ENCODE measurements at regions not wholly inside any gene's neighbourhood (a gene's known extent, or its start where the extent isn't known, plus 50 kb on each side); places are given as distances from the start of the nearest gene placed in this dataset.

GRCh38 chr11:34816698-34817213 is 99.4 kb downstream of the APIP start:
- intact Hi-C loops (cut with DNase I) = no loop called here
- H3K4me3 ChIP-seq = no peak overlapping the region
- WGBS, 3 donors = 75 to 83% (median 76%) methylated on average over 4 of the region's 4 CpGs
- ATAC-seq (no peak), DNase-seq (no peak)
- H3K27ac ChIP-seq = no peak overlapping the region
- TF ChIP-seq, protein P1, sequence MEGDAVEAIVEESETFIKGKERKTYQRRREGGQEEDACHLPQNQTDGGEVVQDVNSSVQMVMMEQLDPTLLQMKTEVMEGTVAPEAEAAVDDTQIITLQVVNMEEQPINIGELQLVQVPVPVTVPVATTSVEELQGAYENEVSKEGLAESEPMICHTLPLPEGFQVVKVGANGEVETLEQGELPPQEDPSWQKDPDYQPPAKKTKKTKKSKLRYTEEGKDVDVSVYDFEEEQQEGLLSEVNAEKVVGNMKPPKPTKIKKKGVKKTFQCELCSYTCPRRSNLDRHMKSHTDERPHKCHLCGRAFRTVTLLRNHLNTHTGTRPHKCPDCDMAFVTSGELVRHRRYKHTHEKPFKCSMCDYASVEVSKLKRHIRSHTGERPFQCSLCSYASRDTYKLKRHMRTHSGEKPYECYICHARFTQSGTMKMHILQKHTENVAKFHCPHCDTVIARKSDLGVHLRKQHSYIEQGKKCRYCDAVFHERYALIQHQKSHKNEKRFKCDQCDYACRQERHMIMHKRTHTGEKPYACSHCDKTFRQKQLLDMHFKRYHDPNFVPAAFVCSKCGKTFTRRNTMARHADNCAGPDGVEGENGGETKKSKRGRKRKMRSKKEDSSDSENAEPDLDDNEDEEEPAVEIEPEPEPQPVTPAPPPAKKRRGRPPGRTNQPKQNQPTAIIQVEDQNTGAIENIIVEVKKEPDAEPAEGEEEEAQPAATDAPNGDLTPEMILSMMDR (IDR thresholded peaks at IDR 0.05) = no peak
- H3K9me3 ChIP-seq = peaks cover 11% of the 10 kb centered on the region
- no peaks in the 10 kb centered on the region for H3K4me1 ChIP-seq
- H3K27me3 ChIP-seq (ENCODE audit: insufficient read depth in 3 of 3, low read length in 2 of 3) = no peaks in the 10 kb centered on the region
- no peaks in the 10 kb centered on the region for H3K36me3 ChIP-seq (ENCODE audit: insufficient read depth in 1 of 2, low read depth in 1 of 2)

- Histone ChIP-seq H3K36me3 (ENCODE audit: insufficient read depth in 1 of 2, low read depth in 1 of 2) (no peaks in the 10 kb centered on the region), H3K4me1 (no peaks in the 10 kb centered on the region), H3K27me3 (ENCODE audit: insufficient read depth in 3 of 3, low read length in 2 of 3) (no peaks in the 10 kb centered on the region), H3K27ac (no peak overlapping the region), H3K9me3 (peaks cover 11% of the 10 kb centered on the region), H3K4me3 (no peak overlapping the region)
- TF ChIP-seq, protein P1 (IDR thresholded peaks at IDR 0.05) = no peak
- ATAC-seq (no peak), DNase-seq (no peak)
- WGBS, 3 donors = 82 to 100% (median 85%) methylated on average over 1 of the region's 1 CpG
- intact Hi-C loops (cut with DNase I) = no loop called here
Measured at GRCh38 chr11:34812905-34813576, 103.1 kb downstream of the APIP start.

GRCh38 chr11:34811858-34812257 is 104.3 kb downstream of the APIP start:
- intact Hi-C loops (cut with DNase I) = no loop called here
- Histone ChIP-seq H3K9me3 (peaks cover 11% of the 10 kb centered on the region), H3K4me1 (no peaks in the 10 kb centered on the region), H3K27me3 (ENCODE audit: insufficient read depth in 3 of 3, low read length in 2 of 3) (no peaks in the 10 kb centered on the region), H3K4me3 (no peak overlapping the region), H3K36me3 (ENCODE audit: insufficient read depth in 1 of 2, low read depth in 1 of 2) (no peaks in the 10 kb centered on the region), H3K27ac (no peak overlapping the region)
- TF ChIP-seq, protein P1 (IDR thresholded peaks at IDR 0.05) = no peak
- DNase-seq (no peak), ATAC-seq (no peak)
- 76 to 78% (median 77%) methylated on average over 3 of the region's 3 CpGs for WGBS, 3 donors

- peaks cover 11% of the 10 kb centered on the region for H3K9me3 ChIP-seq
- WGBS, 3 donors = 93 to 95% (median 94%) methylated on average over 2 of the region's 2 CpGs
- no peaks in the 10 kb centered on the region for H3K4me1 ChIP-seq
- H3K27ac ChIP-seq = no peak overlapping the region
- H3K4me3 ChIP-seq = no peak overlapping the region
- intact Hi-C loops (cut with DNase I) = no loop called here
- no peak for DNase-seq
- ATAC-seq = no peak
- H3K27me3 ChIP-seq (ENCODE audit: insufficient read depth in 3 of 3, low read length in 2 of 3) = no peaks in the 10 kb centered on the region
- TF ChIP-seq, protein P1 (IDR thresholded peaks at IDR 0.05) = no peak
- H3K36me3 ChIP-seq (ENCODE audit: insufficient read depth in 1 of 2, low read depth in 1 of 2) = no peaks in the 10 kb centered on the region
Measured at GRCh38 chr11:34810107-34810562, 106.0 kb downstream of the APIP start.

Data from psoas muscle (tissue), 7 donors.